ENCODE measurements at regions not wholly inside any gene's neighbourhood (a gene's known extent, or its start where the extent isn't known, plus 50 kb on each side); places are given as distances from the start of the nearest gene placed in this dataset.

GRCh38 chr22:49075150-49075549, 752.5 kb downstream of the BRD1 start:
- TF ChIP-seq CTCF (CRISPR knock-in tag; IDR thresholded peaks at IDR 0.05) (no peak), ZNF274 (CRISPR knock-in tag; IDR thresholded peaks at IDR 0.05) (no peak), MXD1 (CRISPR knock-in tag; IDR thresholded peaks at IDR 0.05) (no peak), SIN3A (IDR thresholded peaks at IDR 0.05; ENCODE audit: borderline replicate concordance, low read depth, low read length) (no peak), SUZ12 (IDR thresholded peaks at IDR 0.05; ENCODE audit: low read depth, low read length) (no peak)

All from HepG2 (cell line).